ENCODE measurements at regions not wholly inside any gene's neighbourhood (a gene's known extent, or its start where the extent isn't known, plus 50 kb on each side); places are given as distances from the start of the nearest gene placed in this dataset.
"Not testable (repeated sequence)": the region's sequence is repeated elsewhere in the genome, so short reads cannot be mapped to it uniquely, and the experiment has no call there.

DNA sequence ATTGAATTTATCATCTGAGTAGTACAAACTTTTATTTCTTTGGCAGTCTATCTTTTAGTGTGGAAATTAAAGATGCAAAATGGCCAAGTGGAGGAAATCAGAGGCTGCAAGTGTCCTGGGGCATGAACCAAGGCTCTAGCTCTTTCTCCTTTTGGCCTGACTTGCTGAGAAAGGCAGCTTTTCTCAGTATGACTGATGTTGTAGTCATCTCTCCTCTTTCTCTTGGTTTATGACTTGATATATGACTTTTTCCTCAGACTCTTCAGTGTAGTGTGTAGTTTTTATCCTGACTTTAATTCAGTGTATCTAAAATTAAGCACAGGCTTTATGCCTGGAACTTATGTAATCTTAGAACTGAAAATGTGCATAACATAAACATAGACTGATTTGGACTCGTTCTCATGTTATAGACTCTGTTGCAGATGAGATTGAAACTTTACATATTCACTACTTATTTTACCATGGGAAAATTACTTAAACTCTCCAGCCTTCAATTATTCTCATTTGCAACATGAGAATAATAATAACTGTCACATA, 65.7 kb downstream of the SLITRK5 start:
- DNase-seq: no peak

DNA sequence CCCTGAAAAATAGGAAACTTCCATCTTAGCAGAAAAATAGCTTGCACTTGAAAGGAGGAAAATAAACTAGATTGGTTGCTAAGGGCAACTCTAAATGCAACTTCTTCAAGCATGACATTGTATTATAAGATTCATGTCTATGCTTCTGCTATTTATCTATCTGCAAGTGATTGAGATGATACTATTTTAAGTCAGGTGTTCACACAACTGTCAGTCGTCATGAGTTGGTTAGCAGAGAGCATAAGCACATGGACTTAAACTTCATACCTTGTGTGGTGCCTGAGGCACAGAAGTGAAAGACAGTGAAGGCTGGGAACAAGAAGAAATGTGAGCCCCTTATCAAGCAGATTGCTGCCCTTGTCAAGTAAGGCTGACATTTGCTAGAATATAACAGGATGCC, 82.9 kb downstream of the SLITRK5 start:
- DNase-seq: no peak

DNA sequence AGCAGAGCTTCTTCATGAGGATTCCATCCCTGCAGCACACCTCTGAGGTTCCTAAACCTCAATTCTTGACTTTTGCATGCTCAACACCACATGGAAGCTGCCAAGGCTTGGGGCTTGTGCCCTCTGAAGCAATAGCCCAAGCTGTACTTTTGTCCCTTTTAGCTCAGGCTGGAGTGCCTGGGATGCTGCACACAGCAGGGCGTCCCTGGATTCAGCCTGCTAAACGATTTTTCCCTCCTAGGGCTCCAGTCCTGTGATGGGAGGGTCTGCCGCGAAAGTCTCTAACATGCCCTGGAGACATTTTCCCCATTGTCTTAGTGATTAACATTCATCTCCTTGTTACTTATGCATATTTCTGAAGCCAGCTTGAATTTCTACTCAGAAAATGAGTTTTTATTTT, 98.3 kb downstream of the SLITRK5 start:
- DNase-seq: no peak

DNA sequence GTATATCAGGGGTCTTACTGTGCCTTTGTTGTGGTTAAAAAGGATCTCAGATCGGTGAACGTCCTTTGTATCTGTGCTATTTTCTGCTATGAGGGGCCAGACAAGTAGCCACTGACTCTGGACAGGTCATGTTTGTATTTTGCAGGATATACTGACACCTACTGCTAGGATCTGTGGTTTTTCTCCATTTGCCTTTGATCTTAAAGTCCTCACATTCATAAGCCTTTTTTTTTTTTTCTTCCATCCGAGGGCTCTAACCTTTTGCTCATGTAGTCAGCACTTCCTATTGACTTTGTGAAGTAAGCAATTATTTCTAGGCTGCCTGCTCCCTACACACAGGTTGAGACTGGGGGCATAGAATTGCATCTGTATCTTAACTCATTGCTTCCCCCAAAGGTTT, 106.2 kb downstream of the SLITRK5 start:
- DNase-seq: no peak

DNA sequence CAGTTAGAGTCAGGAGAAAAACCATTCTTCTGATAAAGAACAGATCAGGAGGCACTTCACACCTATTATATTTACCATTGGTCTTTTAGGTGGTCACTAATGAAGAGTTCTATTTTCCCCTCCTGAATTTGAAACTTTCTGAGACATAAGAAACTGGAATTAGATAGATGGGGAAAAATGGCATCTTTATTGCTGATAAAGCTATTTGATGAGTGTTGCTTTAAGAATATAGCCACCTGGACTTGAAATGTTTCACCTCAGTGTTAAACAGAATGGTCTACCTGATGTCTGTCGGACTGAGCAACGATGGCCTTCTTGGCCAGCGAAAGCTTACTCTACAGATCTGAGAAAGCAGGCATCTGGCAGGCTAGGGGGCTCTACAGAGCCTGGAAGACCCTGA, 107.0 kb downstream of the SLITRK5 start:
- no peak for DNase-seq

DNA sequence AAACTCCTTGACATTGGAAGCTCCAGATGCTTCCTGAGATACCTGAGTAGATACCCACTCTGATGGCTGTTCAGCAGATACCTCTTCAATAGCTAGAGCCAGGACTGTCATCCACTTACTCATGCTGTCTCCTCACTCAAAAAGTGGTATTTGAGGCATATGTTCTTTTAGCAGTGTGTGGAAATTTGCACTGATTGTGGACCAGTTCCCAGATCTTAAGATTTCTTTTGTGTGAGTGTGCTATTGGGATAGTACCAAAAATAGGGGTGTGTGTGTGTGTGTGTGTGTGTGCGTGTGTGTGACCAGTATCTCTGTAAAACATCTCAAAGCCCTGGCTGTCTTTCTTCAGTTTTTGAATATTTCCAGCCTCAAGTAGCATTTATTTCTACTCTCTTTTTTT, 108.3 kb downstream of the SLITRK5 start:
- no peak for DNase-seq

DNA sequence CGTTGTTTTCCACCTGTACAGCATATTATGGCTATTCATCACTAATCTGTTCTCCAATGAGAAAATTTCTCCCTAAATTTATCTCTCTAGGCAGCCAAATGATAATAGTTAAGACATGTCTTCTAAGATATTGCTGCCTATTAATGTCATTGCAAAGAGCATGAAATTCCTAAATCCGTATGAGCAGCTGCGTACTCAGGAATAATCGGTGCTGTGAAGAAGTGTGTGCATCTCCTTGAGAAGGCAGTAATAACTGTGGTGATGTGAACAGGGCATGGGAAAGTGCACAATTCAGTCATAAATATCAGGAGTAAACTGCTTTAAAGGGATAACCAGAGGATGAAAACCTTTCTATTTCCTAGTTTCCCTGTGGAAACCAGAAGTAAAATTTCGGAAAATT, 112.2 kb downstream of the SLITRK5 start:
- no peak for DNase-seq

DNA sequence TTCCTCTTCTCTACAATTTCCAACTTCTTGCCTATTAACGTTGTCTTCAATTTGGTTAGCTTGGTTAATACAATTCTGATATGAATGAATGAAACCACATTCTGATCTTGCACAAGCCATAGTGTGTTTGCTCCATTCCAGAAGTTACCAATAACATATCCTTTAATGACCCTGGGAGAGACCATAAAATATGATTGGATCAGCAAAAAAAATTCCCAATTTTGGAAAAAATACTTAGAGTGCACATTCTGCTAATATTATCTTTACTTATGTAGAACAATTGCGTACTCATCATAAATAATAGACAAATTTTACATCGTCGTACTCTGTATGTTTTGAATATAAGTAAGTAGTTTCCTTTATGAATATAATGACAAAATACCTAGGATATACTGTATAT, 117.2 kb downstream of the SLITRK5 start:
- no peak for DNase-seq

DNA sequence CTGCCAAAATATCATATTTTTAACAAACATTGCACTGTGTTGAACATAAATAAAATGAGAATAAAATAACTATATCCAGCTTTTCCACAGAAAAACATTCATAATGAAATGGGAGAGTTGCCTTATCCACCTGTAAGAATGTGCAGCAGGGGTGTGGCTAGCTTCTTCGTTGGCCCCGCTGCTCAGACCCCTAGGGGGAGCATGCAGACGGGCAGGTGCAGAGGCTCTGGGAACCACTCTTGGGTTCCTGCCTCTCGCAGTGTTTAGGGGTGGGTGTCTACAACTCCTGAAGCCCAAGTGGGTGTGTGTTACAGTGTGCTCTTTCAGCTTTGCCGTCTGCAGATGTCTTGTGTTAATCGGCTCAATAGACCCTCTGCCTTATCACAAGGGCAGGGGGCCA, 121.7 kb downstream of the SLITRK5 start:
- DNase-seq: no peak

DNA sequence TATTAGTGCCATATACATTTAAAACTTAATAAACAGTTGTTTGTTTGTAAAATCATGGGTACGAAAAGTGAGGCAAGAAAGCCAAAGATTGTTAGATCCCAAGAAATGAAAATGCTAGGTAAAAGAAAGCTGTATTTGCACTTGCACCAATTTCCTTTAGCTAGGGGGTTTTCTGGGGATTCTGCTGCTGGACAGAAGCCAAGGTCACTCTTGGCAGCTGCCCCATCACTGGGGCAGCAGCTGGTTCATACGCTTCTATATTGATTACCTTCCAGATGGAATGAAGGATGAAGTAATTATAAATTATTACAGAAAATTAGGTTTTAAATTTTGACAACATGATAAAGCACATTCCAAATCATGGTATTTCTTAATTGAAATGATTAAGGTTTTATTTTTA, 127.4 kb downstream of the SLITRK5 start:
- DNase-seq: no peak

DNA sequence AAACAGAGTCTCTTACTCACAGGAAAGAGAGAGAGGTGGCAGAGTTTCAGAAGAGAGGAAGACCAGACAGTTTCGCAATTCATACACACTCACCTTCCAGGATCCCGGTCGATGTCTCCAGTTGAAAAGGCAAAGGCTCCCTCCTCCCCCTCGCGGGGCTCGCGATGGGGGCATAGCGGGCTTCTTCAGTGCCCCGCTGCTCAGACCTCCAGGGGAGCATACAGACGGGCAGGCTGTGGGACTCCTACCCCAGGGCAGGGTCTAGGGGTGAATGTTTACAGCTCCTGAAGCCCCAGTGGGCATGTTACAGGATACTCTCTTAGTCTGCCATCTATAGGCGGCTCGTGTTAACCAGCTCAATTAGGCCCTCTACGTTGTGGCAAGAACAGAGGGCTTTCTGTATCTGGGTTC, 139.2 kb downstream of the SLITRK5 start:
- no peak for DNase-seq

DNA sequence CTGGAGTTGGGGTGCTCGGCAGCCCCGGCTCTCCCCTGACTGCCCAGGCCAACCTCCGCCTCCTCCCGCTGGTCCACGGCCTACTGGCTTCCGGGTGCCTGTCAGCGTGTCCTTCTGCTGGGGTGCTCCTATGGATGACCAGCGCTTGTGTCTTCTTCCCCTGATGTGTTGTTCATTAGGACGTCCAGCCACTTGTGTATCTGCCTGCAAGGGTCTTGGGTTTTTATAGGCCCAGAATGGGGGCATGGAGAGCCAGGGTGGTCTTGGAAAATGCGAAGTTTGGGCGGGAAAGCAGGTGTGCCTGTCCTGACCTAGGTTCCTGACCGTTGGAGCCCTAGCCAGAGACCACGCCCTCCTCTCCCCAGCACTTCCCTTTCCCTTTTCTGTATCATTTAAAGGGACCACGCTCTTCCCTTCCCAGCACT, 139.8 kb downstream of the SLITRK5 start:
- no peak for DNase-seq

DNA sequence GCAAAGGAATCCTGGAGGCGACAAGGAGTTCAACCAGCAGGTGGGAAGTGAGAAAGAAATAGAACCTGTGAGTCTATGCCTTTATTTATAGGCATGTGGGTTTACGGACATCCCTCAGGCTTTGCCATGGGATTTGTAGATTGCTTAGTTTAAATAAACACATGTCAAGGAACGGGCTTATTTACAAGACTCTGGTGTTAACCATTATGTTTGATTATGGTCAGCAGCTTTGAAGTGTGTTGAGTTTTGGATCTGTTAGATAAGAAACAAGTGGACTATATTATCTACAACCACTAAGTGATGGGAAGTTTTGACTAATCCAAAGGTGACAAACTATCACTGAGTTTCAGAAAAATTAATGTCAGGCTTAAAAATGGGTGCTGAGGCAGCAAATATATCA, 143.2 kb downstream of the SLITRK5 start:
- DNase-seq: no peak

DNA sequence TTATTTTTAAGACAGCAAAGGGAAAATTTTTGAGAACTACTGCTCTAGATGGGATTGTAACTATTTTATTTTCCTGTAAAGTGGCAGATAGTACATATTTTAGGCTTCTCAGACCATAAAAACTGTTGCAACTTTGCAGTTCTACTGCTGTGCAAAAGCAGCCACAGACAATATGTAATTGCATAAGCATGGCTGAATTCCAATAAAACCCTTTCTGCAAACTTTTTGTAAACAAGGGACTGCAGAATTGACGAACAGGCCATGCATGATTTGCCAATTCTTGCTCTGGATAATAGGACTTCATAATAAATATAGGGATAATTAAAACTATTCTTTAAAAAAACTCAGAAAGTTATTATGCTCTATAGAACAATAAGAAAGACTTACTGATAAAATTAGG, 149.1 kb downstream of the SLITRK5 start:
- no peak for DNase-seq

DNA sequence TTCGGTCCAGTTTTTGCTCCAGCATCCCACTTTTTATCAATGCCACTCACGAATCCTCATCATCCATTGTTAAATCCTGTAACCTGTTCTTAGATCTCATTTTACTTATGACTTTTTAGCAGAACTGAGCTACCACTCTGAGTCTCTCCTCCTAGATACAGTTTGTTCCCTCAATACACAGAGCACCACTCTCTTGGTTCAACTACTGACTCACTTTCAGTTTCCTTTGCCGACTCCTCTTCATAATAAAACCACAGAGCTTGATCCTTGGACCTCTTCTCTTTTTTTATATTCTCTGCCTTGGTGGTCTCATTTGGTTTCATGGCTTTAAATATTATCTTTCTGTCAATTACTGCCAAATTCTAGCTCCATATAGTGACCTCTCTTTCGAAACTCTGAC, 150.3 kb downstream of the SLITRK5 start:
- no peak for DNase-seq

DNA sequence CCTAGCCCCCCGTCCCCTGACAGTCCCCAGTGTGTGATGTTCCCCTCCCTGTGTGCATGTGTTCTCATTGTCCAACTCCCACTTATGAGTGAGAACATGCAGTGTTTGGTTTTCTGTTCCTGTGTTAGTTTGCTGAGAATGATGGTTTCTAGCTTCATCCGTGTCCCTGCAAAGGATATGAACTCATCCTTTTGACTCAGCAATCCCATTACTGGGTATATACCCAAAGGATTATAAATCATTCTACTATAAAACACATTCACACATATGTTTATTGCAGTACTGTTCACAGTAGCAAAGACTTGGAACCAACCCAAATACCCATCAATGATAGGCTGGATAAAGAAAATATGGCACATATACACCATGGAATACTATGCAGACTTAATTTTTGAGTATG, 155.1 kb downstream of the SLITRK5 start:
- DNase-seq: not testable (repeated sequence)

DNA sequence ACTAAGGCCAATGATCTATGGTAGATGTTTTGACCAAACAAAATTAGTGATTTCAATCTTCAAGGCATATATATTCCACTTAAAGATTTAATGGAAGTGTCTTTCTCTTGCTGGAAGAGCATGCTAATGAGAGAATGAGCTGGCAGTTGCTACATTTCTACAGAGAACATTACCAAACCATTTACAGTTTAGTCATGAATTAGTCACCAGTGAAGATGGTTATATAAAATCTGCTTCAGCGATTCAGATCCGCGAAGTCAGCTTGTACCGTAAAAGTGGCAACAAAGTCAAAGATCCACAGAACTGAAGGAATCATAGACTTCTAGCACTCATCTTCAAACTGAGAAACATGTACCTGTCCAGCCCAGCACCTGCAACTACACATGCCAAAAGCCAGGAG, 156.3 kb downstream of the SLITRK5 start:
- DNase-seq: no peak

DNA sequence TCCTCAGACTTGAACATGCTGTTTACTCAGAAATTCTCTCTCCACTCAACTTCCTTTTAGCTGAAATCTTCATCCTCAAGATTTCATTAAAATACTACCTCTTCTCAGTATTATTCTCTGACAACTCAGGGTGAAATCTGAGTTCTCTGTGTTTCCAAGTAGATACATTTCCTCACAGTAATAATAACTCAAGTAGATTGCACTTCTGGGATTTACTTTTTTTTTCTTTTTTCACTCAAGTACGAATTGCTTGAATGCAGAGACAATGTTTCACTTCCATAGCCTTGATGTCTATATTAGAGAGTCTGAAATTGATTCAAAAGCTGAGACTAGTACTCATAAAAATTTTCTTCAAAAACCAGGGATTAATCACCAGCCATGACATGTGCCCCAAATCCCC, 166.4 kb downstream of the SLITRK5 start:
- DNase-seq: no peak

DNA sequence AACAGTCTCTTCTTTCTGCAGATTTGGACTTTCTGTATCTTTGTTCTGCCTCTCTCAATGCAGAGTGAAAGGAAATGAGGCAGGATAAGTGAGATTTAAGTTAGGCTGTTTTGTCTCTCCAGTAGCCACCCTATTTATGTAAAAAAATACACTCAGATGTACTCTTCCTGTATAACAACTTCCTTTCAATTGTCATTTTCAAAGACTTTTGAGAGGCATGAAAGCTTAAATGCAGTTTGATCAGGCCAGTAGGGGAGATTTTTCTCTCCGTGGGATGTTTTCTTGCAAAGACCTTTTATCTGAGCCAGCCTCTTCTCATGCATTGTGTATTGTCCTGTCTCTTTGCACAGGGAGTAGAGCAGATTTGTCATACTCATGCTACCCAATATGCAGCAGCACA, 166.8 kb downstream of the SLITRK5 start:
- DNase-seq: no peak

DNA sequence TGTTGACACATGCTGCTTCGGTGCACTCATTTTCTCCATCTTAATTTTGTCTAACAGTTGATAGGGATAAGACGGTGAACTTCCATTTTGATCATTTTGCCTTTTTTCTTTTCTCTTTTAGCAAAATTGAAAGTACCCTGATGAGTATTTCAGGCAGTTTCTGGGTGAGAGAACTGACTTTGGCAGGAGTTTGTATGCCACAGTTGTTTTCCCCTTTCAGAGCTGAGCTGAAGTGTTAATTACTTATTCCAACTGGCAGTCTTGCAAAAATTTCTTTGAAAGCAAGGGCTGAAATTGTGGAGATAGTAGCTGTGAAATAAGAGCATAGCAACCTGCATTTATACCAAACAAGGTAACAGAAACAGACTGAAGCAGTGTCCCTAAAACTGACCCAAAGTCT, 180.2 kb downstream of the SLITRK5 start:
- no peak for DNase-seq

DNA sequence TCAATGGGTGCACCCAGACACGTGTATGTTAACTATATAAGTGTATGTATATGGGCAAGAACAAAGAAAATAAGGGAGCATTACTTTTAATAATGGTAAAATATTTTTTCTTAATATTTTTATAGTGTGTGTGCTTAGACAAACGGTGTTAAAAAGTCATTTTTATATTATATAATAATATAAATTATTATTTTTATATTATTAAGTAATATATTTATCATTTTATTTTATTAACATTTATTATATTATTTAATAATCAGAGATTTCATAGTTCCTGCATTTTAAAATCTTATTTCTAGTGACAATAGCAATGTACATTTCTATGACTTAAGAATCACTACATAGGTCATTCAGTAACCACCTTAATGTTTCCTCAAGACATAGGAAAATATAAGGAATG, 184.4 kb downstream of the SLITRK5 start:
- no peak for DNase-seq

DNA sequence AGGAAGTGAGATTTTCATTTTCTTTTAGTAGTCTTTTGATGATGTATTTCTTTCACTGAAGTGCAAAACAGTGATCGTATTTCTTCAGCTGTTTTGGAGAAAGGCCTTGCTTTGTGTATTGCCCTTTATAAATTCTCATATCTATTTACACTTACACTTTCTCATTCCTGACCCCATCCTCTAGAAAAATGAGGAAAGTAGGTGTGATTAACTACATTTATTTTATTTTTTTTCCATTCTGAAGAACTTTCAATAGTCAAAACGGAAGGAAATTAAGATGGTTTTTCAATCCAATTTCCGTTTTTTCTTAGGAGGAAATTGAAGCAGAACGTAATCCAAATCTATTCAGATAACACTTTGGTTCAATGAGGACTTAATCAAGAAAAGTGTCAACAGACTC, 188.1 kb downstream of the SLITRK5 start:
- no peak for DNase-seq

DNA sequence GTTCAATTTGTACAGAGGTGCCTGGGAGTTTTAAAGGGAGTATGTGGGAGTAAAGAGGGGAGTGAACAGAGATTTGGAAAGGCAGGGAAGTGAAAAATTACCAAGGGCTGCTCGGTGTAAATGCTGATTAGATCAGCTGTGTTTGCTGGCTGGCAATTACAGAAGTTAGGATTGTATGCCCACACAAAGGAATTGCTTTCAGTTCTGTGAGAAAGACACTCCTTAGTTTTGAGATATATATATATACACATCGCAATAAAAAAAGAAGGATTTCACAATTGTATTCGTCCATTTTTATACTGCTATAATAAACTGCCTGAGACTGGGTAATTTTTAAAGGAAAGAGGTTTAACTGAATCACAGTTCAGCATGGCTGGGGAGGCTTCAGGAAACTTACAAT, 196.3 kb downstream of the SLITRK5 start:
- no peak for DNase-seq

DNA sequence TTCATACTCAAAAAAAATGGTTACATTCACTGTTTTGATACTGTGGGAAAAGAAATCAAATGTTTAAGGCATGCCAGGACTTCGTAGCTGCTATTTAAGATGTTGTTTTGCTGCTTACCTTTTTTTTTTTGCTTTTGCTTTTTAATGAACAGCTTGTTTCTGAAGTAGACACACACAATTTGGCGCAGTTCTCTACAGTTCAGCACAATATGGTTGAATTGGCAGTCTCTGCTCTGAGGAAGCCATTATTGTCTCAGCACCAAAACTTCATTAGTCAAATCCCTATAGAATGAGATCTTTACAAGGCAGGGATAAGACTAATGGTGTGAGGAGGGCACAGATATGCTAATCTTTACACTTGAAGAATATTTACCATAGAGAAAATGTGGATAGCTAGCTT, 197.6 kb downstream of the SLITRK5 start:
- no peak for DNase-seq

DNA sequence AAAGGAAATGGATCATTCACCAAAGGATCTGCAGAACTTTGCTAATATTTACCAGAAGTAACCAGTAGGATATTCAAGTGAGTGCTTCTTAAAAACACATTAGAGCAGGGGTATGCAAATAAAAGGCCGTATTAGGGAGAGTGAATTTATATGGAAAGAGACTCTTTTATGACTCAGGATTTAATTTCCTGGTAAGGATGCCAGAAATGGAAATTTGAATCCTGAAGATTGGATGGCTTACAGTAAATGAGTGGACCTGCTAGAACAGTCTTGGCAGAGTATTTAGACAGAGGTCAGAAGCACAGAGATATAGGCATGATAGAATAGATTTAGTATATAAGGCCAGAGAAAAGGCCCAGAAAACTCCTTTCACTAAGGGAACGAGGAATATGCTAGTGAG, 201.6 kb downstream of the SLITRK5 start:
- DNase-seq: no peak

DNA sequence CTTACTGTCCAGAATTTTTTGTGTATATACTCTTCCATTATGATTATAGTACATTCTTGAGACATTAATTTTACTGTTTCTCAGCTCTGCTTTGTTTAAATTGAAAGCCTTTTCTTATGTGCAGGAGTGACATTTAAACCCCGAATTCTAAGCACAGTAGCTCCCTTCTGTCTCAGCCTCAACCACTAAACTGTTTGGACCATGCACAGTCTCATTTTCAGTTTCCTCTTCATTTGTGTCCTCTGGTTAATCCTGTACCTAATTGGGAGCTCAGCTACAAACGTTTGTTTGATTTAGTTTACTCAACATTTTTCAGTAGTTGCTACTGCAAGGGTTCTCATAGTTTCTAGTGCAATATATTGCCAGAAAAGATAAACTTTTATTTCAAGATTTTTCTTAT, 206.3 kb downstream of the SLITRK5 start:
- no peak for DNase-seq

All from NCI-H1417 treated with DMSO at 0.1 percent for 48 hours (cell line).